K562 (cell line): ENCODE measurements at regions not wholly inside any gene's neighbourhood (a gene's known extent, or its start where the extent isn't known, plus 50 kb on each side); places are given as distances from the start of the nearest gene placed in this dataset.
A peak's percentile ranks its signal among the peaks of the same experiment; 100 is the strongest.

Source experiments
- ATAC-seq: fragments of 200-7000 bp; cut with Tn5 transposase; 3 replicates; pipeline ENCODE4 v1.9.1; 2020; ENCODE audit warnings: moderate library complexity
- BruUV-seq: library from RNA; stranded (reverse); fragments of 400-500 nt; replicated peaks from 2 replicates; lab custom pipeline; 2021; lab: Mats Ljungman, UMichigan
- CTCF ChIA-PET: fragments of 300-600 bp; formaldehyde crosslinking; extraction: SDS; loops from one replicate; lab custom pipeline; 2021; ENCODE audit warnings: low intra/inter-chr PET ratio; lab: Yijun Ruan, JAX
- POLR2A ChIA-PET: fragments of 300-600, 350-650 bp; sonication (Branson Sonifier 250); formaldehyde crosslinking; extraction: SDS; loops from one replicate; lab custom pipeline; 2021; ENCODE audit warnings: antibody characterized with exemption, inconsistent platforms; lab: Yijun Ruan, JAX
- DNase-seq, 4 experiments: peaks; one replicate each; pipeline versions ENCODE4 v3.0.0 to v3.0.0-alpha.2; 2011 to 2018; ENCODE audit warnings: low spot score in 3 of 4, mixed read lengths in 3 of 4; ENCODE audit errors: extremely low read depth in 1 of 4
- FAIRE-seq: peaks from 2 replicates; lab custom pipeline; 2011; peaks lifted over from hg19 to GRCh38; lab: Jason Lieb, UNC
- H2AFZ ChIP-seq: 2 replicates; pipeline ENCODE4 v1.6.0; 2011; ENCODE audit warnings: low read depth, low read length, control low read depth, inconsistent platforms
- H3K27ac ChIP-seq: fragments of 200-600 bp; 3 replicates; pipeline ENCODE4 v1.8.0; 2011; ENCODE audit warnings: low read depth, mild to moderate bottlenecking, control low read depth, inconsistent platforms, low read length, moderate library complexity, mixed read lengths; ENCODE audit errors: extremely low read depth
- H3K27me3 ChIP-seq, 2 experiments: fragments of 300-600 bp in 1 of 2; 2 replicates in 1 of 2; 3 replicates in 1 of 2; pipeline versions ENCODE4 v1.6.0 to v1.8.0; 2011; ENCODE audit warnings: inconsistent platforms in 2 of 2, low read length in 2 of 2, mild to moderate bottlenecking in 1 of 2, mixed read lengths in 1 of 2, moderate library complexity in 1 of 2; ENCODE audit not compliant: control insufficient read depth in 2 of 2, insufficient read depth in 2 of 2
- H3K36me3 ChIP-seq: fragments of 300-600 bp; 3 replicates; pipeline ENCODE4 v1.8.0; 2011; ENCODE audit warnings: mild to moderate bottlenecking, low read length, inconsistent platforms; ENCODE audit not compliant: control insufficient read depth, insufficient read depth
- H3K4me1 ChIP-seq, 2 experiments: fragments of 200-600 bp in 1 of 2; replicated peaks in 1 of 2; 2 replicates in 1 of 2; 3 replicates in 1 of 2; pipeline versions ENCODE4 v1.5.1 to v1.8.0; 2011; ENCODE audit warnings: inconsistent platforms in 2 of 2, low read length in 2 of 2, mild to moderate bottlenecking in 1 of 2, mixed read lengths in 1 of 2, moderate library complexity in 1 of 2; ENCODE audit not compliant: control insufficient read depth in 2 of 2, insufficient read depth in 2 of 2
- H3K4me2 ChIP-seq: 2 replicates; pipeline ENCODE4 v1.6.1; 2011; ENCODE audit warnings: low read length, control low read depth, inconsistent platforms, mixed read lengths; ENCODE audit not compliant: insufficient read depth
- H3K4me3 ChIP-seq: fragments of 200-600 bp; sonication (generic), shearing (Covaris generic); 2 replicates; pipeline ENCODE4 v1.5.1; 2016; ENCODE audit warnings: control low read depth, inconsistent platforms
- H3K79me2 ChIP-seq: fragments of 200-600 bp; 3 replicates; pipeline ENCODE4 v1.8.0; 2011; ENCODE audit warnings: low read length, inconsistent platforms; ENCODE audit not compliant: control insufficient read depth, insufficient read depth
- H3K9ac ChIP-seq, 2 experiments: 2 replicates each; pipeline versions ENCODE4 v1.6.0 to v1.6.1; 2011; ENCODE audit warnings: low read depth in 2 of 2, low read length in 2 of 2, control low read depth in 1 of 2, inconsistent platforms in 1 of 2, mild to moderate bottlenecking in 1 of 2, mixed read lengths in 1 of 2; ENCODE audit not compliant: insufficient read depth in 1 of 2
- H3K9me1 ChIP-seq: one replicate; pipeline ENCODE4 v1.6.0; 2011; ENCODE audit warnings: inconsistent platforms, mild to moderate bottlenecking, low read length, moderate library complexity; ENCODE audit not compliant: control insufficient read depth, insufficient read depth
- H3K9me3 ChIP-seq: replicated peaks from 2 replicates; pipeline ENCODE4 v1.5.1; 2011; ENCODE audit warnings: low read depth, low read length, inconsistent platforms; ENCODE audit not compliant: control insufficient read depth, insufficient read depth
- H4K20me1 ChIP-seq: replicated peaks from 2 replicates; pipeline ENCODE4 v1.6.1; 2011; ENCODE audit warnings: low read length, inconsistent platforms, mixed read lengths; ENCODE audit not compliant: control insufficient read depth, insufficient read depth
- BMI1 ChIP-seq: fragments of 150-350 bp; IDR thresholded peaks from 2 replicates; pipeline ENCODE4 v1.6.1; 2014; ENCODE audit warnings: low read length
- BRF1 ChIP-seq: IDR thresholded peaks from 3 replicates; pipeline ENCODE4 v1.6.1; 2011; ENCODE audit warnings: borderline replicate concordance, mild to moderate bottlenecking; ENCODE audit not compliant: insufficient read length; ENCODE audit errors: extremely low read depth
- C11orf30 ChIP-seq: fragments of 450-650 bp; IDR thresholded peaks from 2 replicates; pipeline ENCODE4 v1.6.1; 2016; ENCODE audit warnings: low read depth, mild to moderate bottlenecking
- CAMTA2 ChIP-seq: fragments of 250-450 bp; sonication (Bioruptor Pico); conservative IDR thresholded peaks from 2 replicates; pipeline ENCODE4 v1.5.1; 2022
- FUS ChIP-seq: fragments of 200-400 bp; formaldehyde crosslinking; optimal IDR thresholded peaks from 2 replicates; pipeline ENCODE3; 2017; ENCODE audit warnings: low read depth, low read length
- GTF2A2 ChIP-seq: IDR thresholded peaks from 2 replicates; pipeline ENCODE4 v1.6.1; 2016; ENCODE audit warnings: mild to moderate bottlenecking, missing genetic modification characterization, missing compliant biosample characterization
- HMGXB4 ChIP-seq: sonication (generic); formaldehyde crosslinking; IDR thresholded peaks from 2 replicates; pipeline ENCODE4 v1.8.1; 2023; ENCODE audit warnings: mild to moderate bottlenecking, missing genetic modification reagents
- PYGO2 ChIP-seq: fragments of 450-650 bp; IDR thresholded peaks from 2 replicates; pipeline ENCODE4 v1.6.1; 2016; ENCODE audit warnings: mild to moderate bottlenecking, missing genetic modification characterization, moderate library complexity, missing compliant biosample characterization
- ZNF316 ChIP-seq: fragments of 450-650 bp; IDR thresholded peaks from 2 replicates; pipeline ENCODE4 v1.6.1; 2016
- ZNF77 ChIP-seq: fragments of 250-450 bp; sonication (Bioruptor Pico); IDR thresholded peaks from 2 replicates; pipeline ENCODE4 v1.5.0; 2020
- WGBS: fragments of 100-300 bp; shearing (Covaris generic); methylation state at CpG from one replicate; pipeline ENCODE4 v1.1.6; 2016; ENCODE audit warnings: low coverage, mixed read lengths; ENCODE audit not compliant: insufficient coverage; ENCODE audit errors: missing lambda C conversion rate; 5-methylcytosine and 5-hydroxymethylcytosine counted together
- in situ Hi-C: fragments of 300-500 bp; cut with MboI; formaldehyde crosslinking; loops from 4 replicates; pipeline ENCODE4 v1.15.0; 2018; ENCODE audit warnings: inconsistent platforms, mixed read lengths
- intact Hi-C: fragments of 100-400 bp; cut with micrococcal nuclease; formaldehyde crosslinking; loops from 2 replicates; pipeline ENCODE4 v1.14.2; 2022

- DNase-seq = no peak
- ATAC-seq = no peak
- ChIA-PET CTCF (no interaction called here), POLR2A (interaction anchor here (1.1 kb wide), 1 partner anchor 43 kb away, joined by 4 read pairs; no protein-coding TSS in a partner anchor)
- TF ChIP-seq FUS (no peak), ZNF77 (CRISPR knock-in tag) (no peak), C11orf30 (0 out of 2 replicates have a peak, but pooled peaks have one; percentile 16), GTF2A2 (tag) (no peak), BRF1 (no peak), BMI1 (no peak), CAMTA2 (CRISPR knock-in tag) (no peak), HMGXB4 (CRISPR knock-in tag) (no peak), ZNF316 (peak; percentile 18; the same call in 1 of the 2 replicates), PYGO2 (tag) (no peak)
- BruUV-seq = no TSS peak
- H3K9me3 ChIP-seq = no peaks in the 10 kb centered on the region
- WGBS = 45% methylated on average over 5 of the region's 5 CpGs
- no peaks in the 10 kb centered on the region for H4K20me1 ChIP-seq
- no peak overlapping the region for H3K4me3 ChIP-seq
- no peaks in the 10 kb centered on the region for H3K36me3 ChIP-seq
- no peak overlapping the region for H3K4me2 ChIP-seq
- no peak overlapping the region for H3K27ac ChIP-seq
- H3K9ac ChIP-seq = no peak overlapping the region
- in situ Hi-C loops (no loop called here), intact Hi-C loops (no loop called here)
- no peaks in the 10 kb centered on the region for H3K4me1 ChIP-seq
- peak overlapping the region; percentile 34; the same call in 1 of the 2 replicates for H2AFZ ChIP-seq
- no peaks in the 10 kb centered on the region for H3K9me1 ChIP-seq
- H3K27me3 ChIP-seq = no peaks in the 10 kb centered on the region
- H3K79me2 ChIP-seq = no peaks in the 10 kb centered on the region
- no peak for FAIRE-seq
Measured at GRCh38 chr2:144625626-144626025, 105.7 kb upstream of the ZEB2 start.
